ENCODE measurements at regions not wholly inside any gene's neighbourhood (a gene's known extent, or its start where the extent isn't known, plus 50 kb on each side); places are given as distances from the start of the nearest gene placed in this dataset.

DNA sequence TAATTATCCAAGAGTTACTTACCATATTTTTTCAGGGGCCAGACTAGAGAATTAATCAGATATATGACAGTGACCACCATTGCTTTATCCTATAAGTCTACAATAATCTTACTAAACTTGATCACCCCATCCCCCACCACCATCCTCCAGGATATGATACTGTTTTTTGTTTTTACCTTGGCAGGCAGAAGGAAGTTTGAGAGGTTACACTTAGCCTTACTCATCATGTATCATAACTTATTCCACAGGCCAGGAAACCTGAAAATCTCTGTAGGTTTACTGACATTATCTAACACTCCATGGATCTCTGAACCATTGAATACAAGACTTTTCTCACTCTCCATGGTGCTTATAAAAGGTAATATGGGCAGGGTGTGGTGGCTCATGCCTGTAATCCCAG lies 602.7 kb downstream of the KCNJ3 start:
- TF ChIP-seq, protein P1, sequence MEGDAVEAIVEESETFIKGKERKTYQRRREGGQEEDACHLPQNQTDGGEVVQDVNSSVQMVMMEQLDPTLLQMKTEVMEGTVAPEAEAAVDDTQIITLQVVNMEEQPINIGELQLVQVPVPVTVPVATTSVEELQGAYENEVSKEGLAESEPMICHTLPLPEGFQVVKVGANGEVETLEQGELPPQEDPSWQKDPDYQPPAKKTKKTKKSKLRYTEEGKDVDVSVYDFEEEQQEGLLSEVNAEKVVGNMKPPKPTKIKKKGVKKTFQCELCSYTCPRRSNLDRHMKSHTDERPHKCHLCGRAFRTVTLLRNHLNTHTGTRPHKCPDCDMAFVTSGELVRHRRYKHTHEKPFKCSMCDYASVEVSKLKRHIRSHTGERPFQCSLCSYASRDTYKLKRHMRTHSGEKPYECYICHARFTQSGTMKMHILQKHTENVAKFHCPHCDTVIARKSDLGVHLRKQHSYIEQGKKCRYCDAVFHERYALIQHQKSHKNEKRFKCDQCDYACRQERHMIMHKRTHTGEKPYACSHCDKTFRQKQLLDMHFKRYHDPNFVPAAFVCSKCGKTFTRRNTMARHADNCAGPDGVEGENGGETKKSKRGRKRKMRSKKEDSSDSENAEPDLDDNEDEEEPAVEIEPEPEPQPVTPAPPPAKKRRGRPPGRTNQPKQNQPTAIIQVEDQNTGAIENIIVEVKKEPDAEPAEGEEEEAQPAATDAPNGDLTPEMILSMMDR (conservative IDR thresholded peaks at IDR 0.05; ENCODE audit: low read length): no peak
- no peak for TF ChIP-seq EZH2phosphoT487 (IDR thresholded peaks at IDR 0.05; ENCODE audit: borderline replicate concordance)
